HG03520 (cell line): ENCODE measurements at regions not wholly inside any gene's neighbourhood (a gene's known extent, or its start where the extent isn't known, plus 50 kb on each side); places are given as distances from the start of the nearest gene placed in this dataset.

ENCODE experiments used
- ATAC-seq: cut with Tn5 transposase; IDR thresholded peaks from one replicate; pipeline ENCODE4 v1.9.1; 2021; ENCODE audit warnings: mild to moderate bottlenecking, moderate library complexity; ENCODE audit not compliant: unreplicated experiment

GRCh38 chr18:76133873-76134272, 361.2 kb downstream of the ZNF516 start:
- ATAC-seq = no peak

- no peak for ATAC-seq
Observed at GRCh38 chr18:76131738-76132137, 363.3 kb downstream of the ZNF516 start.

GRCh38 chr18:76130845-76131244, 364.2 kb downstream of the ZNF516 start:
- no peak for ATAC-seq

GRCh38 chr18:76126327-76126726, 368.7 kb downstream of the ZNF516 start:
- ATAC-seq = no peak

- no peak for ATAC-seq
Observed at GRCh38 chr18:76121011-76121410, 374.0 kb downstream of the ZNF516 start.

GRCh38 chr18:76115580-76115979, 379.5 kb downstream of the ZNF516 start:
- no peak for ATAC-seq

- ATAC-seq = no peak
Observed at GRCh38 chr18:76113101-76113500, 381.9 kb downstream of the ZNF516 start.

- no peak for ATAC-seq
Observed at GRCh38 chr18:76102626-76103025, 392.4 kb downstream of the ZNF516 start.

GRCh38 chr18:76102156-76102555, 392.9 kb downstream of the ZNF516 start:
- ATAC-seq = no peak

GRCh38 chr18:76099931-76100457, 395.0 kb downstream of the ZNF516 start:
- no peak for ATAC-seq

GRCh38 chr18:76098674-76099411, 396.2 kb downstream of the ZNF516 start:
- no peak for ATAC-seq

GRCh38 chr18:76081536-76081935, 413.5 kb downstream of the ZNF516 start:
- no peak for ATAC-seq

GRCh38 chr18:76080430-76080829, 414.6 kb downstream of the ZNF516 start:
- ATAC-seq = no peak

GRCh38 chr18:76075777-76076176, 419.3 kb downstream of the ZNF516 start:
- no peak for ATAC-seq

- ATAC-seq = no peak
Observed at GRCh38 chr18:76064998-76065397, 430.0 kb downstream of the ZNF516 start.

GRCh38 chr18:76058146-76058545, 436.9 kb downstream of the ZNF516 start:
- no peak for ATAC-seq

GRCh38 chr18:76057386-76057785, 437.7 kb downstream of the ZNF516 start:
- ATAC-seq = no peak

GRCh38 chr18:76056471-76057110, 438.5 kb downstream of the ZNF516 start:
- ATAC-seq = no peak

GRCh38 chr18:76055578-76055977, 439.5 kb downstream of the ZNF516 start:
- ATAC-seq = no peak

GRCh38 chr18:76055025-76055424, 440.0 kb downstream of the ZNF516 start:
- ATAC-seq = no peak

GRCh38 chr18:76054156-76054555, 440.9 kb downstream of the ZNF516 start:
- ATAC-seq = no peak

GRCh38 chr18:76053551-76053950, 441.5 kb downstream of the ZNF516 start:
- ATAC-seq = no peak
